ENCODE measurements at regions not wholly inside any gene's neighbourhood (a gene's known extent, or its start where the extent isn't known, plus 50 kb on each side); places are given as distances from the start of the nearest gene placed in this dataset.

DNA sequence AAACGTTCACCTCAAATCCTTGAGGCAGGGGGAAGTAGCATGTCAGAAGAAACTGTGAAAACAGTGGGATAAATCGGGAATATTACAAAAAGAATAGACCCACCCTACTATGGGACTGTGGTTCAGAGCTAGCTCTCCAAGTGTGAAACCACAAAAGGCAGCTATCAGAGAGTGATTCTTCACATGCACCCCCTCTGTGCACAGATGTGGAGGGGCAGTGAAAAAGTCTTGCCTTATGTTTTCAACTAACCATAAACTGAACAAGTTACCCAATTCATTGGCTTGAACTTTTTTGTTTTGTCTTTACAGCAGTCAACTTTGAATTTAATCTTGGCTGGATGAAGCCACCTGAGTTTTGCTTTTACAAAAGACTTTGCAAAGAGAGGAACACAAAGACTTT lies 98.8 kb upstream of the NR4A3 start:
- TF ChIP-seq, protein P1, sequence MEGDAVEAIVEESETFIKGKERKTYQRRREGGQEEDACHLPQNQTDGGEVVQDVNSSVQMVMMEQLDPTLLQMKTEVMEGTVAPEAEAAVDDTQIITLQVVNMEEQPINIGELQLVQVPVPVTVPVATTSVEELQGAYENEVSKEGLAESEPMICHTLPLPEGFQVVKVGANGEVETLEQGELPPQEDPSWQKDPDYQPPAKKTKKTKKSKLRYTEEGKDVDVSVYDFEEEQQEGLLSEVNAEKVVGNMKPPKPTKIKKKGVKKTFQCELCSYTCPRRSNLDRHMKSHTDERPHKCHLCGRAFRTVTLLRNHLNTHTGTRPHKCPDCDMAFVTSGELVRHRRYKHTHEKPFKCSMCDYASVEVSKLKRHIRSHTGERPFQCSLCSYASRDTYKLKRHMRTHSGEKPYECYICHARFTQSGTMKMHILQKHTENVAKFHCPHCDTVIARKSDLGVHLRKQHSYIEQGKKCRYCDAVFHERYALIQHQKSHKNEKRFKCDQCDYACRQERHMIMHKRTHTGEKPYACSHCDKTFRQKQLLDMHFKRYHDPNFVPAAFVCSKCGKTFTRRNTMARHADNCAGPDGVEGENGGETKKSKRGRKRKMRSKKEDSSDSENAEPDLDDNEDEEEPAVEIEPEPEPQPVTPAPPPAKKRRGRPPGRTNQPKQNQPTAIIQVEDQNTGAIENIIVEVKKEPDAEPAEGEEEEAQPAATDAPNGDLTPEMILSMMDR (IDR thresholded peaks at IDR 0.05; ENCODE audit: low read length), result no peak
- TF ChIP-seq EZH2 (IDR thresholded peaks at IDR 0.05; ENCODE audit: borderline replicate concordance, low read length), result no peak
